ENCODE measurements at regions not wholly inside any gene's neighbourhood (a gene's known extent, or its start where the extent isn't known, plus 50 kb on each side); places are given as distances from the start of the nearest gene placed in this dataset.

DNA sequence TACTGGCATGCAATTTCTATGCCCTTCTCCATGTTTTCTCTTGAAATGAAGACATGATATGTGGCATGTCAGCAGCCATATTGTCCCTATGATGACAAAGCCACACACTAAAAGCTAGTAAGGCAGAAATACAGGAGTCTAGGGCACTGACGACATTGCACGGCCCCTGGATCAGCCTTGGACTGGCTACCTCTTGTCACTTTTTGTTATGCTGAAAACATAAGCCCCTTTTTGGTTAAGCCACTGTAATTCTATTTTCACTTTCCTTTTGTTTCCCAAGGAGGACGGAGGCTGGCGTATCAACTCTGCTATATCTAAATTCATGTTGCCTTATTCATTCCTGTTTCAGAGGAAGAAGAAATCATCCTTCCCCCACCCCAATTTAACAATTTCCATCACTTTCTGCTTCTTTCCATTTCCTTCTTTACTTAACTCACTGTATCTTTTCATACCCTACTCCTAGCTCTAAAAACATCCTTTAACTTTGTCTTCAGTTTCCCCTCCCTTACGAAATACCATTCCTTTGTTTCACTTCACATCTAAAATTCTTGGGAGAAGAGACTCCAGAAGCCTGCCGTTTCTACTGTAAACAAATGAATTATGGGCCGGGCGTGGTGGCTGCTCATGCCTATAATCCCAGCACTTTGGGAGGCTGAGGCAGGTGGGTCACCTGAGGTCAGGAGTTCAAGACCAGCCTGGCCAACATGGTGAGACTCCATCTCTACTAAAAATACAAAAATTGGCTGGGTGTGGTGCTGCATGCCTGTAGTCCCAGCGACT is 364.1 kb downstream of the PCNX1 start:
- Mint-ChIP-seq H3K4me1 (peaks cover 49% of the 10 kb centered on the region), H3K36me3 (no peaks in the 10 kb centered on the region), H3K4me3 (no peak overlapping the region), H3K27ac (no peak overlapping the region), H3K9me3 (peaks cover 8% of the 10 kb centered on the region)
- no peak for DNase-seq (ENCODE audit: low spot score in 2 of 2)
- ATAC-seq = no peak

GRCh38 chr14:71273366-71273765 is 366.1 kb downstream of the PCNX1 start:
- Mint-ChIP-seq H3K4me3 (no peak overlapping the region), H3K36me3 (no peaks in the 10 kb centered on the region), H3K27ac (no peak overlapping the region), H3K9me3 (peaks cover 8% of the 10 kb centered on the region), H3K4me1 (peaks cover 35% of the 10 kb centered on the region)
- ATAC-seq (no peak), DNase-seq (ENCODE audit: low spot score in 2 of 2) (no peak)

GRCh38 chr14:71284048-71284447 is 376.8 kb downstream of the PCNX1 start:
- Mint-ChIP-seq H3K4me3 (no peak overlapping the region), H3K27ac (no peak overlapping the region), H3K9me3 (no peaks in the 10 kb centered on the region), H3K4me1 (peaks cover 7% of the 10 kb centered on the region), H3K36me3 (no peaks in the 10 kb centered on the region)
- ATAC-seq (no peak), DNase-seq (ENCODE audit: low spot score in 2 of 2) (no peak)

GRCh38 chr14:71286126-71286525 is 378.9 kb downstream of the PCNX1 start:
- DNase-seq (ENCODE audit: low spot score in 2 of 2) = no peak
- Mint-ChIP-seq H3K9me3 (no peaks in the 10 kb centered on the region), H3K4me3 (no peak overlapping the region), H3K4me1 (peaks cover 23% of the 10 kb centered on the region), H3K27ac (no peak overlapping the region), H3K36me3 (no peaks in the 10 kb centered on the region)
- ATAC-seq = no peak

- ATAC-seq (no peak), DNase-seq (ENCODE audit: low spot score in 2 of 2) (no peak)
- no peak overlapping the region for H3K4me3 Mint-ChIP-seq
- H3K4me1 Mint-ChIP-seq = peaks cover 28% of the 10 kb centered on the region
- no peaks in the 10 kb centered on the region for H3K9me3 Mint-ChIP-seq
- no peaks in the 10 kb centered on the region for H3K36me3 Mint-ChIP-seq
- H3K27ac Mint-ChIP-seq = peak overlapping the region; percentile 16
These were observed 380.3 kb downstream of the PCNX1 start for GRCh38 chr14:71287567-71287966.

- peak; percentile 78 for ATAC-seq
- Mint-ChIP-seq H3K27ac (peak overlapping the region; percentile 77), H3K4me1 (peaks cover 28% of the 10 kb centered on the region)
These were observed 382.3 kb downstream of the PCNX1 start for GRCh38 chr14:71289536-71289935.

GRCh38 chr14:71290301-71290700 is 383.0 kb downstream of the PCNX1 start:
- no peak overlapping the region for H3K4me3 Mint-ChIP-seq
- H3K4me1 Mint-ChIP-seq = peaks cover 28% of the 10 kb centered on the region
- DNase-seq (ENCODE audit: low spot score in 2 of 2) (no peak), ATAC-seq (no peak)
- H3K9me3 Mint-ChIP-seq = no peaks in the 10 kb centered on the region
- H3K36me3 Mint-ChIP-seq = no peaks in the 10 kb centered on the region
- peak overlapping the region; percentile 77 for H3K27ac Mint-ChIP-seq

More at GRCh38 chr14:71289536-71289935, 382.3 kb downstream of the PCNX1 start:
- H3K9me3 Mint-ChIP-seq = no peaks in the 10 kb centered on the region
- no peaks in the 10 kb centered on the region for H3K36me3 Mint-ChIP-seq
- peak overlapping the region; percentile 31 for H3K4me3 Mint-ChIP-seq
- peak in 1 of 2 donors; percentile 53 for DNase-seq (ENCODE audit: low spot score in 2 of 2)

GRCh38 chr14:71290960-71291466 is 383.8 kb downstream of the PCNX1 start:
- no peak overlapping the region for H3K4me3 Mint-ChIP-seq
- peak in 1 of 2 donors; percentile 15 for DNase-seq (ENCODE audit: low spot score in 2 of 2)
- H3K27ac Mint-ChIP-seq = peak overlapping the region; percentile 75
- peaks cover 31% of the 10 kb centered on the region for H3K4me1 Mint-ChIP-seq
- ATAC-seq = peak; percentile 97
- no peaks in the 10 kb centered on the region for H3K9me3 Mint-ChIP-seq
- H3K36me3 Mint-ChIP-seq = no peaks in the 10 kb centered on the region

- Mint-ChIP-seq H3K4me3 (no peak overlapping the region), H3K9me3 (no peaks in the 10 kb centered on the region), H3K4me1 (peaks cover 13% of the 10 kb centered on the region), H3K27ac (no peak overlapping the region), H3K36me3 (no peaks in the 10 kb centered on the region)
- no peak for DNase-seq (ENCODE audit: low spot score in 2 of 2)
- peak; percentile 32 for ATAC-seq
These were observed 388.9 kb downstream of the PCNX1 start for GRCh38 chr14:71296184-71296583.

GRCh38 chr14:71300566-71301330 is 393.5 kb downstream of the PCNX1 start:
- H3K27ac Mint-ChIP-seq = no peak overlapping the region
- no peaks in the 10 kb centered on the region for H3K36me3 Mint-ChIP-seq
- H3K4me1 Mint-ChIP-seq = peaks cover 8% of the 10 kb centered on the region
- ATAC-seq = no peak
- H3K4me3 Mint-ChIP-seq = no peak overlapping the region
- H3K9me3 Mint-ChIP-seq = peaks cover 11% of the 10 kb centered on the region
- no peak for DNase-seq (ENCODE audit: low spot score in 2 of 2)

GRCh38 chr14:71301611-71302010 is 394.4 kb downstream of the PCNX1 start:
- H3K4me1 Mint-ChIP-seq = no peaks in the 10 kb centered on the region
- H3K36me3 Mint-ChIP-seq = no peaks in the 10 kb centered on the region
- ATAC-seq (no peak), DNase-seq (ENCODE audit: low spot score in 2 of 2) (no peak)
- H3K9me3 Mint-ChIP-seq = peaks cover 11% of the 10 kb centered on the region
- H3K4me3 Mint-ChIP-seq = no peak overlapping the region
- no peak overlapping the region for H3K27ac Mint-ChIP-seq

- H3K4me1 Mint-ChIP-seq = no peaks in the 10 kb centered on the region
- DNase-seq (ENCODE audit: low spot score in 2 of 2) (no peak), ATAC-seq (no peak)
- H3K36me3 Mint-ChIP-seq = no peaks in the 10 kb centered on the region
- H3K27ac Mint-ChIP-seq = no peak overlapping the region
- H3K9me3 Mint-ChIP-seq = peaks cover 11% of the 10 kb centered on the region
- no peak overlapping the region for H3K4me3 Mint-ChIP-seq
These were observed 397.4 kb downstream of the PCNX1 start for GRCh38 chr14:71304690-71305089.

GRCh38 chr14:71308671-71309070 is 401.4 kb downstream of the PCNX1 start:
- ATAC-seq (no peak), DNase-seq (ENCODE audit: low spot score in 2 of 2) (no peak)
- no peak overlapping the region for H3K4me3 Mint-ChIP-seq
- H3K27ac Mint-ChIP-seq = no peak overlapping the region
- no peaks in the 10 kb centered on the region for H3K4me1 Mint-ChIP-seq
- H3K36me3 Mint-ChIP-seq = no peaks in the 10 kb centered on the region
- peaks cover 17% of the 10 kb centered on the region for H3K9me3 Mint-ChIP-seq

DNA sequence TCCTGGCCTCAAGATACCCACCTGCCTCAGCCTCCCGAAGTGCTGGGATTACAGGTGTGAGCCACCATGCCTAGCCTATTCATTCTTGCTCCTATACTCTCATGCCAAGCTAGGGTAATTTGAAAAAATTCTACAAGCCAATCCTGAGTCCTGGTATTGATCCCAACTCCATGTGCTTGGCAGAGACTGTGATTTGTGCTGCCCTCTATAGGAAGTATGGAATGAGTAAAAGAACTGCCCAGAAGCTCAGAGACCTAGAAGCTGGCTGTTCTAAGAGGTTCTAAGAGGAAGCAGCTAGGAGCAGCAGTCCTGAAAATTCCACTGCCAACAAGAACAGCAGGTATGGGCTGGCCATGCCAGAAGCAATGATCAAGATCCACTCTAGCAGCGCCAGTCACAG is 402.5 kb downstream of the PCNX1 start:
- Mint-ChIP-seq H3K27ac (no peak overlapping the region), H3K9me3 (peaks cover 14% of the 10 kb centered on the region), H3K36me3 (no peaks in the 10 kb centered on the region), H3K4me1 (no peaks in the 10 kb centered on the region), H3K4me3 (no peak overlapping the region)
- ATAC-seq (no peak), DNase-seq (ENCODE audit: low spot score in 2 of 2) (no peak)

GRCh38 chr14:71311061-71311460 is 403.8 kb downstream of the PCNX1 start:
- H3K9me3 Mint-ChIP-seq = peaks cover 6% of the 10 kb centered on the region
- peaks cover 2% of the 10 kb centered on the region for H3K4me1 Mint-ChIP-seq
- ATAC-seq (no peak), DNase-seq (ENCODE audit: low spot score in 2 of 2) (no peak)
- no peak overlapping the region for H3K4me3 Mint-ChIP-seq
- no peaks in the 10 kb centered on the region for H3K36me3 Mint-ChIP-seq
- no peak overlapping the region for H3K27ac Mint-ChIP-seq

GRCh38 chr14:71314717-71315116 is 407.5 kb downstream of the PCNX1 start:
- no peak for DNase-seq (ENCODE audit: low spot score in 2 of 2)
- Mint-ChIP-seq H3K4me1 (peaks cover 18% of the 10 kb centered on the region), H3K27ac (no peak overlapping the region), H3K4me3 (no peak overlapping the region), H3K9me3 (peaks cover 6% of the 10 kb centered on the region), H3K36me3 (peaks cover 4% of the 10 kb centered on the region)
- no peak for ATAC-seq

Data from stimulated activated effector memory CD8-positive, alpha-beta T cell treated with anti-CD3 and anti-CD28 coated beads, Interleukin-12 subunit alpha, Interleukin-12 subunit beta, amount 100 ng/mL, for 72 hours (primary cell).